ENCODE measurements at regions not wholly inside any gene's neighbourhood (a gene's known extent, or its start where the extent isn't known, plus 50 kb on each side); places are given as distances from the start of the nearest gene placed in this dataset.
A peak's percentile ranks its signal among the peaks of the same experiment; 100 is the strongest.

GRCh38 chr5:138697720-138698360 lies 55.4 kb upstream of the CTNNA1 start:
- H3K27ac Mint-ChIP-seq: no peak overlapping the region
- H3K4me1 Mint-ChIP-seq: peaks cover 21% of the 10 kb centered on the region
- no peak overlapping the region for H3K4me3 Mint-ChIP-seq
- H3K27me3 Mint-ChIP-seq (ENCODE audit: low read depth): no peaks in the 10 kb centered on the region
- H3K9me3 Mint-ChIP-seq: no peaks in the 10 kb centered on the region
- TF ChIP-seq, protein P1, sequence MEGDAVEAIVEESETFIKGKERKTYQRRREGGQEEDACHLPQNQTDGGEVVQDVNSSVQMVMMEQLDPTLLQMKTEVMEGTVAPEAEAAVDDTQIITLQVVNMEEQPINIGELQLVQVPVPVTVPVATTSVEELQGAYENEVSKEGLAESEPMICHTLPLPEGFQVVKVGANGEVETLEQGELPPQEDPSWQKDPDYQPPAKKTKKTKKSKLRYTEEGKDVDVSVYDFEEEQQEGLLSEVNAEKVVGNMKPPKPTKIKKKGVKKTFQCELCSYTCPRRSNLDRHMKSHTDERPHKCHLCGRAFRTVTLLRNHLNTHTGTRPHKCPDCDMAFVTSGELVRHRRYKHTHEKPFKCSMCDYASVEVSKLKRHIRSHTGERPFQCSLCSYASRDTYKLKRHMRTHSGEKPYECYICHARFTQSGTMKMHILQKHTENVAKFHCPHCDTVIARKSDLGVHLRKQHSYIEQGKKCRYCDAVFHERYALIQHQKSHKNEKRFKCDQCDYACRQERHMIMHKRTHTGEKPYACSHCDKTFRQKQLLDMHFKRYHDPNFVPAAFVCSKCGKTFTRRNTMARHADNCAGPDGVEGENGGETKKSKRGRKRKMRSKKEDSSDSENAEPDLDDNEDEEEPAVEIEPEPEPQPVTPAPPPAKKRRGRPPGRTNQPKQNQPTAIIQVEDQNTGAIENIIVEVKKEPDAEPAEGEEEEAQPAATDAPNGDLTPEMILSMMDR (IDR thresholded peaks at IDR 0.05; ENCODE audit: unreplicated experiment): no peak
- H3K36me3 Mint-ChIP-seq: no peaks in the 10 kb centered on the region
- DNase-seq (ENCODE audit: low spot score in 2 of 2, unreplicated experiment in 2 of 2): no peak

GRCh38 chr5:138696501-138696900 lies 56.7 kb upstream of the CTNNA1 start:
- TF ChIP-seq, protein P1 (IDR thresholded peaks at IDR 0.05; ENCODE audit: unreplicated experiment): no peak
- peak overlapping the region; percentile 47 for H3K27ac Mint-ChIP-seq
- H3K4me3 Mint-ChIP-seq: no peak overlapping the region
- H3K4me1 Mint-ChIP-seq: peaks cover 19% of the 10 kb centered on the region
- H3K36me3 Mint-ChIP-seq: no peaks in the 10 kb centered on the region
- no peaks in the 10 kb centered on the region for H3K27me3 Mint-ChIP-seq (ENCODE audit: low read depth)
- DNase-seq (ENCODE audit: low spot score in 2 of 2, unreplicated experiment in 2 of 2): no peak
- peaks cover 3% of the 10 kb centered on the region for H3K9me3 Mint-ChIP-seq

GRCh38 chr5:138695781-138696180 lies 57.4 kb upstream of the CTNNA1 start:
- TF ChIP-seq, protein P1 (IDR thresholded peaks at IDR 0.05; ENCODE audit: unreplicated experiment): no peak
- no peak for DNase-seq (ENCODE audit: low spot score in 2 of 2, unreplicated experiment in 2 of 2)
- Mint-ChIP-seq H3K27ac (no peak overlapping the region), H3K36me3 (no peaks in the 10 kb centered on the region), H3K27me3 (ENCODE audit: low read depth) (no peaks in the 10 kb centered on the region), H3K9me3 (peaks cover 4% of the 10 kb centered on the region), H3K4me1 (peaks cover 19% of the 10 kb centered on the region), H3K4me3 (no peak overlapping the region)

GRCh38 chr5:138694146-138694545 lies 59.1 kb upstream of the CTNNA1 start:
- TF ChIP-seq, protein P1 (IDR thresholded peaks at IDR 0.05; ENCODE audit: unreplicated experiment): no peak
- H3K27ac Mint-ChIP-seq: peak overlapping the region; percentile 92

GRCh38 chr5:138692370-138692769 lies 60.9 kb upstream of the CTNNA1 start:
- H3K27me3 Mint-ChIP-seq (ENCODE audit: low read depth): no peaks in the 10 kb centered on the region
- H3K36me3 Mint-ChIP-seq: no peaks in the 10 kb centered on the region
- no peak for DNase-seq (ENCODE audit: low spot score in 2 of 2, unreplicated experiment in 2 of 2)
- peaks cover 7% of the 10 kb centered on the region for H3K9me3 Mint-ChIP-seq
- no peak overlapping the region for H3K4me3 Mint-ChIP-seq
- TF ChIP-seq, protein P1 (IDR thresholded peaks at IDR 0.05; ENCODE audit: unreplicated experiment): no peak
- peaks cover 11% of the 10 kb centered on the region for H3K4me1 Mint-ChIP-seq
- H3K27ac Mint-ChIP-seq: no peak overlapping the region

More at GRCh38 chr5:138694146-138694545, 59.1 kb upstream of the CTNNA1 start:
- no peaks in the 10 kb centered on the region for H3K36me3 Mint-ChIP-seq
- peaks cover 19% of the 10 kb centered on the region for H3K4me1 Mint-ChIP-seq
- no peak for DNase-seq (ENCODE audit: low spot score in 2 of 2, unreplicated experiment in 2 of 2)
- peaks cover 4% of the 10 kb centered on the region for H3K9me3 Mint-ChIP-seq
- no peak overlapping the region for H3K4me3 Mint-ChIP-seq
- no peaks in the 10 kb centered on the region for H3K27me3 Mint-ChIP-seq (ENCODE audit: low read depth)

All from mesothelial cell of epicardium (in vitro differentiated cells).